ENCODE measurements at regions not wholly inside any gene's neighbourhood (a gene's known extent, or its start where the extent isn't known, plus 50 kb on each side); places are given as distances from the start of the nearest gene placed in this dataset.
"Not testable (repeated sequence)": the region's sequence is repeated elsewhere in the genome, so short reads cannot be mapped to it uniquely, and the experiment has no call there.

DNA sequence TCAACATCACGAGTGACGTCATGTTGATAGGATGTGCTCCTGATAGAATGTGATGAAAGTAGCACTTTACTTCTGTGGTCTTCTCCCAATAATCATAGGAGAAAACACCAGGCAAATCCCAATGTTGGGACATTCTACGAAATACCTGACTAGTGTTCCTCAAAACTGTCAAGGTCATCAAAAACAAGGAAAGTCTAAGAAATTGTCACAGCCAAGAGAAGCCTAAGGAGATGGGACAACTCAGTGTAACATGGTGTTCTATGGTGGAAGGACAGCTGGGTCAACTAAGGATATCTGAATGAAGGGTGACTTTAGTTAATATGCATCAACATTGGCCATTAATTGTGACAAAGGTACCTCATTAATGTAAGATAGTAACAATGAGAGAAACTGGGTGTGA, 180.0 kb upstream of the PLGLB2 start:
- BruUV-seq (replicated peaks); POLR2A ChIA-PET; H3K36me3 ChIP-seq (replicated peaks in 1 of 2; ENCODE audit: control insufficient read depth in 1 of 2, insufficient read depth in 2 of 2, low read length in 2 of 2); in situ Hi-C loops (cut with HindIII; ENCODE audit: extremely low pct_ligation_motif_present, low pct_unique_long_range_greater_than_20kb); H3K79me2 ChIP-seq (ENCODE audit: insufficient read depth, low read length); H3K27me3 ChIP-seq (ENCODE audit: control insufficient read depth in 1 of 2, insufficient read depth in 2 of 2, low read length in 2 of 2); DNase-seq (ENCODE audit: low spot score); H3K27ac ChIP-seq (ENCODE audit: extremely low read length, insufficient read depth, low read length); H3K4me2 ChIP-seq (ENCODE audit: low read depth, low read length); H3K9ac ChIP-seq (ENCODE audit: insufficient read depth, low read depth, low read length); H3K9me3 ChIP-seq (ENCODE audit: low read length); intact Hi-C loops (cut with micrococcal nuclease; ENCODE audit: unreplicated experiment); H3K4me1 ChIP-seq (ENCODE audit: insufficient read depth, low read length); CTCF ChIA-PET (ENCODE audit: low intra/inter-chr PET ratio, low total read pairs); H4K20me1 ChIP-seq (ENCODE audit: insufficient read depth, low read length); H2AFZ ChIP-seq (ENCODE audit: low read length); ATAC-seq; H3K4me3 ChIP-seq (replicated peaks in 1 of 3; ENCODE audit: insufficient read depth in 1 of 3, low read depth in 2 of 3, low read length in 3 of 3): not testable (repeated sequence)
- FAIRE-seq, result peak; percentile 32
- 100% methylated on average over 3 of the region's 3 CpGs for WGBS (ENCODE audit: low lambda C conversion rate)

DNA sequence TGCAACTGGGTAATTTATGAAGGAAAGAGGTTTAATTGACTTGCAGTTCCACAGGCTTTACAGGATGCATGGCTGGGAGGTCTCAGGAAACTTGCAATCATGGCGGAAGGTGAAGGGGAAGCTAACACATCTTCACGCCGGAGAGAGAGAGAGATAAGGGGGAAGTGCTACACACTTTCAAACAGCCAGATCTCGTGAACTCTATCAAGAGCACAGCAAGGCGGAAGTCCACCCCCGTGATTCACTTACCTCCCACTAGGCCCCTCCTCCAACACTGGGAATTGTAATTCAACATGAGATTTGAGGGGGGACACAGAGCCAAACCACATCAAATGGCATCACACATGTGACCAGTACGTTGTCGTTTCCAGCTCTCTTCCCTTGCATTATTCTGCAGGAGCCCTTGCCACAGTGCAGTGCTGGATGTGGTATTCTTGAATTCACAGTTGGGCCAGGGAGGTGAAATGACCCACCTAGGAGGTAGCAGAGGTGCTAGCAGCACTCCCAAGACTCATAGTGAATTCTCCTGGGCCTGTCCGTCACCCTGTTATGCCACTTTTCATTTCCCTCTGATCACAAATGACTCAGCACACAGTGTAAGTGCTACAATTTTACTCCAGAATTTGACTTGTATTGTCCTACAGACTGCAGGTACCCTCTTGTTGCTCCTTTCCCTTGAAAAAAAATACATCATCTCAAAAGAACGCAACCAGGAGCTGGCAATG, 179.2 kb upstream of the PLGLB2 start:
- DNase-seq (ENCODE audit: low spot score); BruUV-seq (replicated peaks); H4K20me1 ChIP-seq (ENCODE audit: insufficient read depth, low read length); ATAC-seq; H3K27ac ChIP-seq (ENCODE audit: extremely low read length, insufficient read depth, low read length); POLR2A ChIA-PET; FAIRE-seq; H3K4me2 ChIP-seq (ENCODE audit: low read depth, low read length); H3K4me1 ChIP-seq (ENCODE audit: insufficient read depth, low read length); intact Hi-C loops (cut with micrococcal nuclease; ENCODE audit: unreplicated experiment); H3K9ac ChIP-seq (ENCODE audit: insufficient read depth, low read depth, low read length); H3K36me3 ChIP-seq (replicated peaks in 1 of 2; ENCODE audit: control insufficient read depth in 1 of 2, insufficient read depth in 2 of 2, low read length in 2 of 2); CTCF ChIA-PET (ENCODE audit: low intra/inter-chr PET ratio, low total read pairs); in situ Hi-C loops (cut with HindIII; ENCODE audit: extremely low pct_ligation_motif_present, low pct_unique_long_range_greater_than_20kb); H3K9me3 ChIP-seq (ENCODE audit: low read length); H3K79me2 ChIP-seq (ENCODE audit: insufficient read depth, low read length); H3K4me3 ChIP-seq (replicated peaks in 1 of 3; ENCODE audit: insufficient read depth in 1 of 3, low read depth in 2 of 3, low read length in 3 of 3); H3K27me3 ChIP-seq (ENCODE audit: control insufficient read depth in 1 of 2, insufficient read depth in 2 of 2, low read length in 2 of 2); H2AFZ ChIP-seq (ENCODE audit: low read length): not testable (repeated sequence)
- WGBS (ENCODE audit: low lambda C conversion rate), result 95% methylated on average over 8 of the region's 10 CpGs

DNA sequence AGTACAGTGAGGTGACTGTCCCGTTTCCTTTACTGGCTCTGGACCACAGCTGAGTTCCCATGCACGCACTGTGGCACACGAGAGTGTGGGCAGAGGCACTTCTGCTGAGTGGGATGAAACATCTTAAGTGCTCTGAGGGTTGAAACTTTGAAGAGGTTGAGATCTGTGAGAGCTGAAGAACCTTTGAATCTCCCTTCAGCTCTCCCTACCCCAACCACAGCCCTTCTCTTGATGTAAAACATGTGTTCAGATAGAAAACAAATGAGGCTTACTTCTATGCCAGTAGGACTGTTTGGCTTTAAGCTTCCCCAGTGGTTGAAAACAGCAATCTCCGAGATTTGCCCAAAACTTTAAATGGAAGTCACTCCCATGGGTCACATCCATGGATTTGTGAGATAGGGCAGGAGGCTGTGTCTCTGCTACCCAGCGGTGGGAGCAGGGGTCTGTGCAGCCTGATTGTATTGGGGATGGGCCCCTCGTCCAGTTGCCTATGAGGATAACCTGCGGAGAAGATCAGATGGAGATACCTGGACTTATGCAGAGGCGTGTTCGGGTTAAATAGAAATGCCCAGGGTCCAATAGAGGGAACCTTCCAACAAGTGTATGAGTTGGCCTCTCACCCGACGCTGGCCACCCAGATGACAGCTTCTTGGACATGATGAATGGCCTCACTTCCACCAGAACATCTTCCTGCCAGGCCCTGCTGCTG, 178.0 kb upstream of the PLGLB2 start:
- H3K27me3 ChIP-seq (ENCODE audit: control insufficient read depth in 1 of 2, insufficient read depth in 2 of 2, low read length in 2 of 2); CTCF ChIA-PET (ENCODE audit: low intra/inter-chr PET ratio, low total read pairs); H3K4me3 ChIP-seq (replicated peaks in 1 of 3; ENCODE audit: insufficient read depth in 1 of 3, low read depth in 2 of 3, low read length in 3 of 3); ATAC-seq; DNase-seq (ENCODE audit: low spot score); H4K20me1 ChIP-seq (ENCODE audit: insufficient read depth, low read length); BruUV-seq (replicated peaks); intact Hi-C loops (cut with micrococcal nuclease; ENCODE audit: unreplicated experiment); H3K9me3 ChIP-seq (ENCODE audit: low read length); H3K36me3 ChIP-seq (replicated peaks in 1 of 2; ENCODE audit: control insufficient read depth in 1 of 2, insufficient read depth in 2 of 2, low read length in 2 of 2); FAIRE-seq; H2AFZ ChIP-seq (ENCODE audit: low read length); H3K27ac ChIP-seq (ENCODE audit: extremely low read length, insufficient read depth, low read length); POLR2A ChIA-PET; H3K79me2 ChIP-seq (ENCODE audit: insufficient read depth, low read length); in situ Hi-C loops (cut with HindIII; ENCODE audit: extremely low pct_ligation_motif_present, low pct_unique_long_range_greater_than_20kb); H3K4me2 ChIP-seq (ENCODE audit: low read depth, low read length); H3K9ac ChIP-seq (ENCODE audit: insufficient read depth, low read depth, low read length): not testable (repeated sequence)
- WGBS (ENCODE audit: low lambda C conversion rate), result 98% methylated on average over 7 of the region's 11 CpGs
- H3K4me1 ChIP-seq (ENCODE audit: insufficient read depth, low read length), result peaks cover 17% of the 10 kb centered on the region

DNA sequence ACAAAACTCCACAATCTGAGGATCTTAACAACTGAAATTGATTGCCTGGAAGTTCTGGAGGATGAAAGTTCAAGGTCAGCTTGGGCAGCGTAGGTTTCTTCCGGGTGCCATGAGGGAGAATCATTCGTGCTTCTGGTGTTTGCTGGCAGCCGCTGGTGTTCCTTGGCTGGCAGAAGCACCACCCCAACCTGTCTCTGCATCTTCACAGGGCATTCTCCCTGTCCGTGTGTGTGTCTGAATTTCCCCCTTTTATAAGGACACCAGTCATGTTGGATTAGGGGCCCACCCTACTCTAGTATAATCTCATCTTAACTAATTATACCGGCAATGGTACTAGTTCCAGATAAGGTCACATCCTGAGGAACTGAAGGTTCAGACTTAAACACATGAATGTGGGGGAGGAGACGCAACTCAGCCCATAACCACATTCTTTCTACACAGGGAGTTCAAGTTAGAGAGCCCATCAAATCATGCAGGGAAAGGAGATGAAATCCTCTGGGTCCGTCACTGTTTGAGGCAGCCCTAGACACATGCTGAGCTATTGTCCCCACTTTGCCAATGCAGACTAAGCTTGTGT, 175.9 kb upstream of the PLGLB2 start:
- POLR2A ChIA-PET; H3K79me2 ChIP-seq (ENCODE audit: insufficient read depth, low read length); BruUV-seq (replicated peaks); H3K4me2 ChIP-seq (ENCODE audit: low read depth, low read length); in situ Hi-C loops (cut with HindIII; ENCODE audit: extremely low pct_ligation_motif_present, low pct_unique_long_range_greater_than_20kb); H3K4me3 ChIP-seq (replicated peaks in 1 of 3; ENCODE audit: insufficient read depth in 1 of 3, low read depth in 2 of 3, low read length in 3 of 3); H4K20me1 ChIP-seq (ENCODE audit: insufficient read depth, low read length); FAIRE-seq; H3K27ac ChIP-seq (ENCODE audit: extremely low read length, insufficient read depth, low read length); H3K9ac ChIP-seq (ENCODE audit: insufficient read depth, low read depth, low read length); H3K27me3 ChIP-seq (ENCODE audit: control insufficient read depth in 1 of 2, insufficient read depth in 2 of 2, low read length in 2 of 2); DNase-seq (ENCODE audit: low spot score); intact Hi-C loops (cut with micrococcal nuclease; ENCODE audit: unreplicated experiment); CTCF ChIA-PET (ENCODE audit: low intra/inter-chr PET ratio, low total read pairs); H3K36me3 ChIP-seq (replicated peaks in 1 of 2; ENCODE audit: control insufficient read depth in 1 of 2, insufficient read depth in 2 of 2, low read length in 2 of 2); H2AFZ ChIP-seq (ENCODE audit: low read length); H3K9me3 ChIP-seq (ENCODE audit: low read length): not testable (repeated sequence)
- WGBS (ENCODE audit: low lambda C conversion rate), result 62% methylated on average over 2 of the region's 8 CpGs
- H3K4me1 ChIP-seq (ENCODE audit: insufficient read depth, low read length), result peaks cover 29% of the 10 kb centered on the region
- peak; percentile 10; the same call in 2 of the 3 replicates for ATAC-seq
